HG03095 (cell line): ENCODE measurements at regions not wholly inside any gene's neighbourhood (a gene's known extent, or its start where the extent isn't known, plus 50 kb on each side); places are given as distances from the start of the nearest gene placed in this dataset.

Experiments used
- ATAC-seq: cut with Tn5 transposase; IDR thresholded peaks from one replicate; pipeline ENCODE4 v1.9.1; 2021; ENCODE audit warnings: moderate library complexity; ENCODE audit not compliant: unreplicated experiment

DNA sequence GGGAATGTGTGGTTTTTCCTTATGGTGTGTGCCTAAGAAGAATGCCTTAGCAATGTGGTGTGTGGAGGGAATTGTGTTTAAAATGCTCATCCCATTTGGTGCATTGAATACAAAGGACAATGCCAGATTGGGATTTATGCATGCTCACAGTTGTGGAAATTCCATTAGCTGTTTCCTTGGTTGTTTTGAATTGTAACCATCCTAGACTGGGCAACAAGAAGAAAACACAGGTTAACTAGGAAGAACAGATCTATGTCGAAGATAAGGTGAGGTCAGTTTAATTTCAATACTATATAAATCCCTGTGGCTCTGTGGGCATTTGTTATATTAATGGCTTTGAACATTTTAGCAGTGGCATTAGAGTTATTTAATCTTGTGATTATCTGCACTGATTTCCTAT, 266.8 kb downstream of the MAT2B start:
- no peak for ATAC-seq

DNA sequence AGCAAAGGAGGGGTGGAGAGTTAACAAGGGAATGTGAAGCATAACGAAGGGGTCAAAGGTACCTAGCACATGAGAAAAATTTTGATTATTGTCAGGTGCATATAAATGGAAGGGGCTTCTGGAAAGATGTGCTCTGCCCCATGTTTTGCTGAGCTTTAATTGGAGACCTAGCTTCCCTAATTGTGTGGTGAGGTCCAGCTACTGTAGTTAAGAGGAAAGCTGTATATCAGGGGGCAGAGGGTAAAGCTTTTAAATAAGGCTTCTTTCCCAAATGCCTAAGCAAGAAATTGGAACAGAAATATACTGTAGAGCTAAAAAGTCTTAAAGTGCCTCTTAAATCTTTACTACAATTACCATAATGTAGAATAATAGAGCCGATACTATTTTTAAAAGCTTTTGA, 267.2 kb downstream of the MAT2B start:
- ATAC-seq = no peak

DNA sequence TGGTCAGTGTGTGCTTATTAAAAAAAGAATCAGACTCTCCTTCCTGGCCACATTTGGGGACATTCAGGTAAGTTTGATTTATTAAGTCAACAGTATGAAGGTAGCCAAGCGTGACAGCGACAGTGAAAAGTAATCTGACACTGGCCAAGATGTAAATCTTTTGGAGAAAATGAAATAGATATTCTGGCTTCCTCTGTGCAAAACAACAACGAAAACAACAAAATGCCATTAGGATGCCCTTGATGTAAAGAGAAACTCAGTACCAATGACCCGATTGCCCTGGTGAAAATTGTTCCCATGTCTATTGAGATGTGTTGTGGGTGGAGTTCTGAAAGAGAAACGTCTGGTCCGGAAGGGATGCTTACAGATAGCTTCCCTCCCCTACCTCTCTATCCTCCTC, 267.8 kb downstream of the MAT2B start:
- ATAC-seq = no peak

DNA sequence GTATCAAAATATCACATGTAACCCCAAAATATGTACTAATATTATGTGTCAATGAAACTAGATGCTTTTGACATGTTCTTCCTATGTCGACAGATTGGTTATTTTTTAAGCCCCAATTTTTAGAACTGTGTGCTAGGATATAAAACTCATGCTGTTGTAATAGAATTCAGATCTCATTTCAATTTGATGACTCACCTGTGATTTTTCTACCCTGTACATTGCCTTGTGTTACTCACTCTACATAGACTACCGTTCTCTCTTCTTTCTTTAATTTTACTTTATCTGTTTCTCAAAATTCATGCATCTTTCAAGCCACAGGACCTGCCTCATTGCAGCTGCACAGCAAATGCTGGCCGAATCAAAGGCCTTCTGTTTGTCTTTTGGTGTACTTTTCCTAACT, 284.5 kb downstream of the MAT2B start:
- ATAC-seq = no peak

DNA sequence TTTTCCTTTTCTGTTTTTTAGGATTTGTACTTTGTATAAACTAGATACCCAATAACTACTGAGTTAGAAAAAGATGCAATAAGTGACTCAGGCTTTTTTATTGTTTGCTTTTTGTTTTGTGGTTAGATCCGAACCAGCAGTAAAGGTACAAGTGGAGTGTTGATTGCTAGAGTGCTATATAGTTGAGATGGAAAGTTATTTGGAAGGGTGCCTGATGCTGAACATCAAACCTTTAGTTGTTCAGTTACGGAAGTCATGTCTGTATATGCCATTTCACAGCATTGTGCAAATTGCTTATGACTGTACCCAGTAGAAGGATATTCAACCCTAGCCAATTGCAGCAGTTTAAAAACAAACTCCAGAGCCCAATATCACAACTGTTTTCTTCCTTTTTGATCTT, 285.1 kb downstream of the MAT2B start:
- no peak for ATAC-seq

DNA sequence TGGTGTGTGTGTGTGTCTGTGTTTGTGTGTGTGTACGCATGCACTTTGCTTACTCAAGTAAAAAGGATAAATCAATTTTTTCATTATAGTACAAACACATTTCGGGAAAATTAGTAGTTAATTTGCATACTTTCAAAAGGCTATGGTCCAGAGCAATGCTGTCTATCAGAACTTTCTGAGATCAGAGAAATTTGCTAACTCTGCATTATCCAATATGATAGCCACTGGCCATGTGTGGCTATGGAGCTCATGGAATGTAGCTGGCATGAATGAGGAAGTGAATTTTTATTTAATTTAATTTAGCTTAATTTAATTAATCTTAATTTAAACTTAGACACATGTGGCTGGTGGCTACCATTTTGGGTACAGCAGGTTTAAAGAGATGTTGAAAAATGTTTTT, 289.6 kb downstream of the MAT2B start:
- ATAC-seq = no peak

DNA sequence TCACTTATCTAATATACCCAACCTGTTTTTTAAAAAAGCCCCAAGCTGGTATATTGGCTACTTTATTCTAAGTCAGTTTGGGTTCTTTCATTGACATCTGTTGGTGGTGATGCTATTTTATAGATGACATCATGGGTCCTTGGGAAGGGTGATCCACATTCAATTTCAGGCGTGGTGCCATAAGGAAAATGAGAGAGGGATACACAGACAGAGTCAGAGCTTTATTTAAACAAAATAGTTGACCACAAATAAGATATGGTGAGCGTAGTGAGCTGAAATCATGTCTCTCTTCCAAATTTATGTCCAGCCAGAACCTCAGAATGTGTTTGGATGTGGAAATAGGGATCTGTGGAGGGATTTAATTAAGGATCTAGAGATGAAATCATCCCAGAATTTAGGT, 302.4 kb downstream of the MAT2B start:
- no peak for ATAC-seq

DNA sequence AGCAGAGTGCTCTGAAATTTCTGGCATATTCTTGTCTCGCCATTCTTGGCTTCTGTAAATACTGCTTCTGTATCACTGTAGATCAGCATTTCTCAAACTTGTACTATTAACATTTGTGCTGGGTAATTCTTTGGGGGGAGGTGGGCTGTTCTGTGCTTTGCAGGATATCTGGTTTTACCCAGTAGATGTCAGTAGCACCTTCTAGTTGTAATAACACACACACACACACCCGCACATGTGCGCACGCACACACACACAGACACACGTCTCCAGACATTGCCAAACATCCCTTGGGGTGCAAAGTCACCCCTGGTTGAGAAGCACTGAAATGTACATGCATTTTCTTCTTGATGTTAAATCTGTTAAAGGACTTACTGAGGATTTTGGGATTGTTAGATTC, 304.1 kb downstream of the MAT2B start:
- no peak for ATAC-seq

DNA sequence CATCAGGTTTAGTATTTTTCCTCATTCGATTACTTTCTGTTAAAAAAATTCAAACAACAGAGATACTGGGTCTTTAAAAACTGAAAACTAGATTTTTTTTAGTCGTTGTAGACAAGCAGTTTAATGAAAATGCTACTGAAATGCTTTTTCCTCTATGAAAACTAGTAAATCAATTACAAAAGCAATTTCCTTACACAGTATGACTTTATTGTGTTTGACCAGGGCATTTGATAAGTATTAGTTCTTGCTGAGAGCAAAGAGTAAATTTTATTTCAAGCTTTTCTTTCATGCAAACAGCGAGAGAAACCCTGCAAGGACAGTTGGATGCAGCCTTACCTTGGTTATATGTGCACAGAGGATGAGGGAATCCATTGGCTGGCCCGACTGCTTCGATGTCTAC, 308.5 kb downstream of the MAT2B start:
- ATAC-seq = no peak

DNA sequence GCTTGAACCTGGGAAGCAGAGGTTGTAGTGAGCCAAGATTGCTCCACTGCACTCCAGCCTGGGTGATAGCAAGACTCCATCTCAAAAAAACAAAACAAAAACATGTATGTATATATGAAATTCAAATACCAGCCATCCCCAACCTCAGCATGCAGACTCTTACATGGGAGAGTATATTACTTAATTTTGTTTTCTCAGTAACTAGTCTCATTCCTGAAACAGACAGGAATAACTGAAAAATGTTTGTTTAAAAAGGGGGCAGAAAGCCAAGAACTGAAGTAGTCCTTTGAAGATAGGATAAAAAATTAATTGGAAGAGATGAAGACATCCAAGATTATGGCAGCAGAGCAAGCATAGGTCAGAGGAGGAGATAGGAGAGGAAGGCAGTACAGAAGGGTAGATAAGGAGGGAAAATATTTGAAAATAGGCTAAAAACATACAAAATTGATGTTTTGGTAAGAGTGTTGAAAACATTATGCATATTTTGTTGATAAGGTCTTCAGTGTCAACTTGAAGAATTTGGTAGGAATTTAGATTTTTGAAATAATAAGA, 309.9 kb downstream of the MAT2B start:
- ATAC-seq = no peak

DNA sequence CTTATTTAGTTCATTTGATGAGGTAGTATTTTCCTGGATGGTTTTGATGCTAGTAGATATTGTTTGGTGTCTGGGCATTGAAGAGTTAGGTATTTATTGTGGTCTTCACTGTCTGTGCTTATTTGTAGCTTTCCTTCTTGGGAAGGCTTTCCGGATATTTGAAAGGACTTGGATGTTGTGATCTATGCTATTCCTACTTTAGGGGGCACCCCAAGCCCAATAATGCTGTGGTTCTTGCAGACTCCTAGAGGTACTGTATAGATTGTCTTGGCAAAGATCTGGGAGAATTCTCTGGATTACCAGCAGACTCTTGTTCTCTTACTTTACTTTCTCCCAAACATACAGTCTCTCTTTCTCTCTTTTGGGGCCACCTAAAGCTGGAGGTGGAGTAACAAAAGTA, 315.7 kb downstream of the MAT2B start:
- ATAC-seq = no peak

DNA sequence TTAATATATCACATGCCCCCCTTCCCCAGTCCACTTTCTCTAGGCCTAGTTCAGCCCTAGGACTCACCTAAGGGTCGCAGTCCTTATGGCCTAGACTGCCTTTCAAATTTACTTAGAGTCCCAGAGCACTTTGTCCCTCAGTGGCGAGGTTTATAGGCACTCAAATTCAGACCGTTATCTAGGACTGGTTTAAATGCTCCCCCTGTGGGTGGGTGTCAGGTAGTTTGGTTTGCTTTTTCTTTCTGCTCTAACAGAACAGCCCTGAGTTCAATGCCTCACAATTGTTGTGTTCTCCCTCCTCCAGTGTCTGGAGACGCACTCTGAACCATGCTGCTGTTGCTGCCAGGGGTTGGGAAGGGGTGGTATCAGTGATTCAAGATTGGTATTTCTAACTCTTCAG, 317.1 kb downstream of the MAT2B start:
- ATAC-seq = no peak

DNA sequence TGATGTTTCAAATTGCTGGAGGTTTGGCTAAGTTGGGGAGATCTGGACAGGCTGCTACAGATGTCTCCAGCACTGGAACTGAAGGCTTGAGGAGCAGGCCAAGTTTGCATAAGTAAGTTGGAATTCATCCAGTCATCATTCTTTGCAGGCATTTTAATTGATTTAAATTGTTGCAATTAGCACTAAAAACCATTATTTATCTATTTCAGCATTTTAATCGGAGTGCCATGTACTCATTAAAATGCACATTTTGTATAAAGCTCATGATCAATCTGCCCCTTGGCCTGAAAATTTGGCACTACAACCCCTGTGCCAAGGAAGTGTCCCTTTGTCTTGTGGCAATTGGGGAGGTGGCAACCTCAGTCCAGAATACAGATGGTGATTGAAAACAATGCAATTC, 320.2 kb downstream of the MAT2B start:
- no peak for ATAC-seq

DNA sequence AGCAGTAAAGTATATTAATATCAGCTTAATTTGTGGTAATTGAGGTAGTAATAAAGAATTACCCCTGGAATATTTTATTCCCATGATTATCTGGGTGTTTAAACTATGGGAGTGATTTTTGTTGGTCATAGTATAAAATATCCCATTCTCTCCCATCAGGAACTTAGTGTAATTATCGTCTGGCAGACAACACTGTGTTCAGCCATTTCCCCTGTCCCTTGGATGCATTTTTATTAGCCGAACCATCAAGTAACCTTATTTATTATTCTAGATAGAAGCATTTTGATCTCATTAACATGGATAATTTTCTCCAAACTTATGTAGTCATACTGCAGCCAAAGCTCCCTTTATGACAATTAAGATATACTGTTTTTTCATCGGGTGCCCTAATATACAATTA, 320.8 kb downstream of the MAT2B start:
- ATAC-seq = no peak

DNA sequence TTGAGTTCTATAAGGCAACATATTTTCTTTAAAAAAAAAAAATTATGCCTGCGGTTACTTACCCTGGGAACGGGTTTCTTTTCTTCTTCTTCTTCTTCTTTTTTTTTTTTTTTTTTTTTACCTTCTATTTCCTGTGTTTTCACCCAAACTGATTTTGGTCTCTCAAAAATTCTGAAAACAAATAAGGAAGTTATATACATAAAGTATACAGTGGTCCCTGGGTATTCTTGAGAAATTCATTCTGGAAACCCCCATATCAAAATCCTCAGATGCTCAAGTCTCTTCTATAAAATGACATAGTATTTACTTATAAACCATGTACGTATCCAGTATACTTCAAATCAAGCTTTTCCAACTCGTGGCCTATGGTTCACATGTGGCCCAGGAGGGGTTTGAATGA, 326.7 kb downstream of the MAT2B start:
- ATAC-seq = no peak

DNA sequence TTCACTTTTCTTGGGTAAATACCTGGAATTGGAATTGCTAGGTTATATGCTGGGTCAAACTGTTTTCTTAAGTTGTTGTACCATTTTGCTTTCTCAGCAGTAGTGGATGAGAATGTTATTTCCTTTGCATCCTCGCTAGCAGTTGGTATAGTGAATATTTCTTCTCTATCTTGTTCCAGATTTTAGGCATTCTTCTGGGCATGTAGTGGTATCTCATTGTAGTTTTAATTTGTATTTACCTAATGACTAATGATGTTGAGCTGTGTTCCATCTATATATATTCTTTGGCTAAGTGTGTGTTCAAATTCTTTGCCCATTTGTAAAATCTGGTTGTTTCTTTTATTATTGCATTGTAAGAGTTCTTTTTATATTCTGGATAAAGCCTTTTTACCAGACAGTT, 333.3 kb downstream of the MAT2B start:
- no peak for ATAC-seq

DNA sequence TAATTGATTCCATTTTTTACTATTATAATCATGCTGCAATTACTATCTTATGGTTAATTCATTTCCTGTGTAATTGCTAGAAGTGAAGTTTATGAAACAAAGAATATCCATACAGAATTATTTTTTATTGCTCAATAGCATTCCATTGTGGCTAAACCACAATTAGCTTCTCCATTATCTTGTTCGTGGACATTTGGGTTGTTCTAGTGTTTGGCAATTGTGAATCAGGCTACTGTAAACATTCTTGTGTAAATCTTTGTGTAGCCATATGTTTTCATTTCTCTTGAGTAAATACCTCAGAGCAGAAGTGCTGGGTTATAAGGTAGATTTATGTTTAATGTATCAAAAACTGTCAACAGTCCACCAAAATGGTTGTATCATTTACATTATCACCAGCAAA, 341.1 kb downstream of the MAT2B start:
- no peak for ATAC-seq

DNA sequence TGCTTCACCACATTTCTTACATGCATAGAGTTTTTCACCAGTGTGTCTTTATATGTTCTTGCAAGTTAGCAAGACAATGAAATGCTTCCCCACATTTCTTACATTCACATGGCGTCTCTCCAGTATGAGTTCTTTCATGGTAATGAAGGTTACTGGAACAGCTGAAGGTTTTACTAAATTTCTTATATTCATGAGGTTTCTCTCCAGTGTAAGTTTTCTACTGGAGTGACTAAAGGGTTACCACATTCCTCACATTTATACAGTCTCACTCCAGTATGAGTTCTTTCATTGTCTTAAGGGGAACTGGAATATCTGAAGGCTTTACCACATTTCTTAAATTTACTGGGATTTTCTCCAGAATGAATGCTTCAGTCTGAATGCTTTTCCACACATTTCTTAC, 350.3 kb downstream of the MAT2B start:
- ATAC-seq = no peak

DNA sequence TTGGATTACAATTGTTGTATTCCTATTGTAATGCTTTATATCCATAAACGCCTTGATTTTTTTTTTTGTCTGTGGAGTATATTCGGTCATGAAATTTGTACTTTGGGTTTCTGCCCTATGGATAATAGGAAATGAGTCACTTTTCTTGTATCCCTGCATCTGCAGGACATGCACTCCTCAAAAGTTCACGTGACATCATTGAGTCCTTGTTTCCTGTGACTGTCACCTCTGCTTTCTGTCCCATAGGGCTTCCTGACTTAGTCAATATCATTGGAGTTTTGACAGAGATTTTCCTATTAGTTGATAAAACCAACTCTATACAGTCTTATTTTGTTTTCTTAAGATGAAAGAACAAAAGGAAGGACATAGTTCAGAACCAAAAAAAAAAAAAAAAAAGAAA, 356.3 kb downstream of the MAT2B start:
- no peak for ATAC-seq

DNA sequence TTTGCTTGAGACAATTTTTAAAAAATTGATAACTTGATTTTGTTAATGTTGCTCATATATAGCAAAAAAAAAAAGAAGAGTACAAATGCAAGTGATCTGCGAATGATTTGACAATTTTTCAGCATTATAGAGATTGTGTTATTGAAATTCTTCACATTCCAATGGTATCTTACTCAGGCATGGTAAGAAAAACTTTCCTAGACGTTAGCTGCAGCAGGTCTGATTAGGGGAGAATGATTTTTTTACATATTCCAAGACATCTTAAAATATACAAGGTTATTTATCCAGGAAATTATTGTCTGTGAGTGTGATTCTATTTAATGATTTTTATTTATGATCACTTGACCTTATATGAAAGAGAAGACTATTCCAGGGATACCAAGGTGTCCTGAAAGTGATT, 361.9 kb downstream of the MAT2B start:
- no peak for ATAC-seq

DNA sequence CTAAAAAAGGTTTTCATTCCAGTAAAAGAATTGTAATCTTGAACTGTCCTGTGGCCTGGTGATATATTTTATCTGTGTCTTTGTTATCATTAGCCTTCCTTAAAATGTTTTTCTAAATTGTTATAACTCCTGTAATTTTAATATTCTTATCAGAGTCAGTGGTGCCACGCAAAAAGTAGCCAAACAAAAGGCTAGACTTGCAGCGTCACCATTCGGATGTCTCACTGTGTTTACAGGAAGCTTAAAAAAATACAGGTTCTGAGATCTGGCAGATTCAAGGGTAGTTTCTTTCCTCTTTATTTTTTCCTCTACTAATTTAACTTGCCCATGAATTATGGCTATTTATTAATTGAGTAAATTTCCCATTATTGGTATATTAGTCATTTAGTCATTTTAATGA, 362.3 kb downstream of the MAT2B start:
- no peak for ATAC-seq

DNA sequence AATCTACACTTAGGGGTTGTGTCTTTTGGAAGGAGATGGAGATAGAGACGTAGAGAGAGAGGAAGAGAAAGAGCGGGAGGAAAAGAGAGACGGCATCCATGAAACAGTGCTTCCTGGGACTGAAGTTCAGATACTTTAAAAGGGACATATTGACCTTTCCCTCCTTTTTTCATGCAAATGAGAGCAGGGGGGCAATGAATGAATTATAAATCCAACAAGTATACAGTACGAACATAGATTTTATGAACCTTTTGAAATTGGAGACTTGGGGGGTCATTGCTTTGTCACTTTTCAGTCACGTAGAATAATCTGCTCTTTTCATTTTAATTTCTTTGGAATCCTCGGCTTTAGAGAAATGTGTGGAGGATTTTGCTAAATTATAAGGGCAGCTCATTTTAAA, 364.2 kb downstream of the MAT2B start:
- ATAC-seq = no peak

DNA sequence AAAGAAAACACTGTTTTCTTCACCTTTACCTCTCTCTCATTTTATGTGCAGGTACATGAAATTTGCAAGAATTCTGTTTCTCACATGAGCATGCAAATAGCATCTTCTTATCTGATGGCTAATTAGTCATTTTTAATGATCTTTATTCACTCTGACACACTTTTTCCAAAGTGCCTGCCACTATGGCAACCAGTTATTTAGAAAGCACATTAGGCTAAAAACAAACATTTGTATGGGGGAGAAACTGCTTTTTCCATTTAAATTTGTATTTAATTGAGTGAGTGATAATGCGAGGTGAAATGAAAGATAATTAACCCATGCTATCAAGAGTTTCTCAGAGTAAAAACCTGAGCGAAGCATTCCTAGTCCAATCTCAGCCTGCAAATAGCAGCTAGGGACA, 365.0 kb downstream of the MAT2B start:
- no peak for ATAC-seq

DNA sequence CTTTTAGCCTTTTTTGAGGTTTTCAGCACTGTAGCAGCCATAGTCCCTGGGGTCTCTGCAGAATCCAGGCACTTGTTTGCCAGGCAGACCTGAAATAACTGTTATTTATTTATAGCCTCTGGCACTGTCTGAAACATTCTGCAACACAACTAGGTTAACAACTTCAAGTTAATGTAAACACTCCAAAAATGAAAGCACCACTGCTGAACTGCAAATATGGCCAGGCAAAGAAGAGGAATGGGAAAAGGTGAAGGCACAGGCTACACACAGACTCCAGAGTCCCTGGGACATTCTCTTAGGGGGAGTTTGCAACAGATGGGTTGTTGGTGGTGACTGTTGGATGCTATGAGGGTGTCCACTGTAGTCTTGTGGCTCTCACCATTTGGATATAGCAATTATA, 369.0 kb downstream of the MAT2B start:
- ATAC-seq = no peak
